Testis (tissue), 2 donors: ENCODE measurements at regions not wholly inside any gene's neighbourhood (a gene's known extent, or its start where the extent isn't known, plus 50 kb on each side); places are given as distances from the start of the nearest gene placed in this dataset.

Source experiments
- DNase-seq: peaks from one replicate; pipeline ENCODE4 v3.0.0-alpha.2; 2019
- H3K27ac ChIP-seq, 2 donors: fragments of 200-600 bp; sonication (generic); one replicate each; pipeline ENCODE4 v1.5.1; 2019
- H3K27me3 ChIP-seq: fragments of 200-600 bp; sonication (generic); one replicate; pipeline ENCODE4 v1.5.1; 2019
- H3K36me3 ChIP-seq: fragments of 200-600 bp; sonication (generic); one replicate; pipeline ENCODE4 v1.5.1; 2017; ENCODE audit warnings: low read depth; ENCODE audit errors: missing control alignments
- H3K4me1 ChIP-seq: fragments of 200-600 bp; sonication (generic); one replicate; pipeline ENCODE4 v1.5.1; 2019
- H3K4me3 ChIP-seq, 2 donors: fragments of 200-600 bp; sonication (generic); one replicate each; pipeline ENCODE4 v1.5.1; 2017 to 2019
- H3K9me3 ChIP-seq: fragments of 200-600 bp; sonication (generic); one replicate; pipeline ENCODE4 v1.5.1; 2017
- POLR2A ChIP-seq: fragments of 450-650 bp; IDR thresholded peaks from one replicate; pipeline ENCODE4 v1.6.1; 2017; ENCODE audit warnings: antibody characterized with exemption, mild to moderate bottlenecking, moderate library complexity
- WGBS, 2 donors: methylation state at CpG; one replicate each; pipeline ENCODE4 v1.1.5; 2018; 5-methylcytosine and 5-hydroxymethylcytosine counted together
- intact Hi-C: fragments of 100-400 bp; cut with DNase I; formaldehyde crosslinking; loops from one replicate; pipeline ENCODE4 v1.15.1; 2023; ENCODE audit warnings: low total_unique reads
- TF ChIP-seq, protein P1 (sequence below), 3 experiments: fragments of 450-650 bp in 2 of 3; fragments of 200-600 bp in 1 of 3; sonication (generic) in 1 of 3; IDR thresholded peaks; one replicate each; pipeline ENCODE4 v1.5.1; 2016 to 2019; ENCODE audit warnings: antibody characterized with exemption in 3 of 3, mild to moderate bottlenecking in 2 of 3, moderate library complexity in 1 of 3

- 70 to 82% methylated on average over 1 of the region's 1 CpG for WGBS, 2 donors
- Histone ChIP-seq H3K4me3 (no peak overlapping the region), H3K36me3 (no peaks in the 10 kb centered on the region), H3K9me3 (no peaks in the 10 kb centered on the region), H3K27me3 (no peaks in the 10 kb centered on the region), H3K4me1 (no peaks in the 10 kb centered on the region), H3K27ac (no peak overlapping the region)
- intact Hi-C loops = no loop called here
- TF ChIP-seq POLR2A = no peak
- TF ChIP-seq, protein P1, sequence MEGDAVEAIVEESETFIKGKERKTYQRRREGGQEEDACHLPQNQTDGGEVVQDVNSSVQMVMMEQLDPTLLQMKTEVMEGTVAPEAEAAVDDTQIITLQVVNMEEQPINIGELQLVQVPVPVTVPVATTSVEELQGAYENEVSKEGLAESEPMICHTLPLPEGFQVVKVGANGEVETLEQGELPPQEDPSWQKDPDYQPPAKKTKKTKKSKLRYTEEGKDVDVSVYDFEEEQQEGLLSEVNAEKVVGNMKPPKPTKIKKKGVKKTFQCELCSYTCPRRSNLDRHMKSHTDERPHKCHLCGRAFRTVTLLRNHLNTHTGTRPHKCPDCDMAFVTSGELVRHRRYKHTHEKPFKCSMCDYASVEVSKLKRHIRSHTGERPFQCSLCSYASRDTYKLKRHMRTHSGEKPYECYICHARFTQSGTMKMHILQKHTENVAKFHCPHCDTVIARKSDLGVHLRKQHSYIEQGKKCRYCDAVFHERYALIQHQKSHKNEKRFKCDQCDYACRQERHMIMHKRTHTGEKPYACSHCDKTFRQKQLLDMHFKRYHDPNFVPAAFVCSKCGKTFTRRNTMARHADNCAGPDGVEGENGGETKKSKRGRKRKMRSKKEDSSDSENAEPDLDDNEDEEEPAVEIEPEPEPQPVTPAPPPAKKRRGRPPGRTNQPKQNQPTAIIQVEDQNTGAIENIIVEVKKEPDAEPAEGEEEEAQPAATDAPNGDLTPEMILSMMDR (IDR thresholded peaks at IDR 0.05) = no peak
- DNase-seq = no peak
Measured at GRCh38 chr7:81648716-81649115, 121.1 kb downstream of the HGF start.

- no peaks in the 10 kb centered on the region for H3K9me3 ChIP-seq
- TF ChIP-seq, protein P1 (IDR thresholded peaks at IDR 0.05) = no peak
- TF ChIP-seq POLR2A = no peak
- H3K27me3 ChIP-seq = no peaks in the 10 kb centered on the region
- DNase-seq = no peak
- H3K4me1 ChIP-seq = no peaks in the 10 kb centered on the region
- intact Hi-C loops = no loop called here
- no peak overlapping the region for H3K27ac ChIP-seq
- H3K4me3 ChIP-seq = no peak overlapping the region
- 91 to 98% methylated on average over 5 of the region's 5 CpGs for WGBS, 2 donors
- no peaks in the 10 kb centered on the region for H3K36me3 ChIP-seq
Measured at GRCh38 chr7:81645435-81645834, 124.4 kb downstream of the HGF start.

GRCh38 chr7:81641873-81642272 lies 128.0 kb downstream of the HGF start:
- Histone ChIP-seq H3K27ac (no peak overlapping the region), H3K36me3 (no peaks in the 10 kb centered on the region), H3K4me3 (no peak overlapping the region), H3K27me3 (no peaks in the 10 kb centered on the region), H3K4me1 (no peaks in the 10 kb centered on the region), H3K9me3 (no peaks in the 10 kb centered on the region)
- TF ChIP-seq, protein P1 (IDR thresholded peaks at IDR 0.05) = no peak
- TF ChIP-seq POLR2A = no peak
- no peak for DNase-seq
- 90 to 95% methylated on average over 2 of the region's 2 CpGs for WGBS, 2 donors
- intact Hi-C loops = no loop called here

DNA sequence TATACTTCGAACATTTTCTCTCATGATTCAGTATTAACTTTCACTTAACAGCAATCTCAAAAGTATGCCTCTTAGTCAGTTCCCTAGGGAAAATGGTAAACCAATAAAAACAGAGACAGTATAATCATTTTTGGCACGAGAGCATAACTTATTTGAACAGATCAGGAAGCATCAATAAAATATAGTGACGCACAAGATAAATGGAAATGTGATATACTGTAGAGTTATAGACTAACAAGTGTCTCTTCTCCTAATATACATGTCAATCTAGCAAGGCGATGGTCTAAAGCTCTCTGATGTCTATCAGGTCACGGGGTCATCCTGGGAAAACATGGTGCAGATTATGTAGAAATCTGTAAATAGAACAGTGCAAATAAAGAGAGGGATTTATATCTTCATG lies 131.6 kb downstream of the HGF start:
- H3K9me3 ChIP-seq = no peaks in the 10 kb centered on the region
- no peaks in the 10 kb centered on the region for H3K27me3 ChIP-seq
- TF ChIP-seq, protein P1 (IDR thresholded peaks at IDR 0.05) = no peak
- no peak for TF ChIP-seq POLR2A
- H3K4me1 ChIP-seq = no peaks in the 10 kb centered on the region
- H3K36me3 ChIP-seq = no peaks in the 10 kb centered on the region
- 68 to 76% methylated on average over 5 of the region's 5 CpGs for WGBS, 2 donors
- H3K4me3 ChIP-seq = no peak overlapping the region
- H3K27ac ChIP-seq = no peak overlapping the region
- intact Hi-C loops = no loop called here
- no peak for DNase-seq

GRCh38 chr7:81637534-81637933 lies 132.3 kb downstream of the HGF start:
- Histone ChIP-seq H3K4me3 (no peak overlapping the region), H3K27ac (no peak overlapping the region), H3K27me3 (no peaks in the 10 kb centered on the region), H3K4me1 (no peaks in the 10 kb centered on the region), H3K36me3 (no peaks in the 10 kb centered on the region), H3K9me3 (no peaks in the 10 kb centered on the region)
- TF ChIP-seq, protein P1 (IDR thresholded peaks at IDR 0.05) = no peak
- TF ChIP-seq POLR2A = no peak
- WGBS, 2 donors = 97 to 100% methylated on average over 1 of the region's 1 CpG
- DNase-seq = no peak
- intact Hi-C loops = no loop called here
